Activated CD4-positive, alpha-beta T cell treated with anti-CD3 and anti-CD28 coated beads, Interleukin-2, amount 10 ng/mL, durations not matched to agents 24 days and 14 days (primary cell): ENCODE measurements at regions not wholly inside any gene's neighbourhood (a gene's known extent, or its start where the extent isn't known, plus 50 kb on each side); places are given as distances from the start of the nearest gene placed in this dataset.

Source experiments
- DNase-seq: peaks from one replicate; pipeline ENCODE4 v3.0.0; 2022
- H3K27ac Mint-ChIP-seq: one replicate; pipeline ENCODE4 v1.8.0; 2022; ENCODE audit warnings: mild to moderate bottlenecking, mixed read lengths
- H3K27me3 Mint-ChIP-seq: one replicate; pipeline ENCODE4 v1.8.0; 2022; ENCODE audit warnings: mixed read lengths
- H3K36me3 Mint-ChIP-seq: one replicate; pipeline ENCODE4 v1.8.0; 2022; ENCODE audit warnings: low read depth, mild to moderate bottlenecking, mixed read lengths
- H3K4me1 Mint-ChIP-seq: one replicate; pipeline ENCODE4 v1.8.0; 2021; ENCODE audit warnings: mixed read lengths
- H3K4me3 Mint-ChIP-seq: one replicate; pipeline ENCODE4 v1.8.0; 2022; ENCODE audit warnings: mild to moderate bottlenecking, moderate library complexity, mixed read lengths
- H3K9me3 Mint-ChIP-seq: one replicate; pipeline ENCODE4 v1.8.0; 2021; ENCODE audit warnings: mixed read lengths
- intact Hi-C: fragments of 100-400 bp; cut with micrococcal nuclease; formaldehyde crosslinking; loops from one replicate; pipeline ENCODE4 v1.15.1; 2023

DNA sequence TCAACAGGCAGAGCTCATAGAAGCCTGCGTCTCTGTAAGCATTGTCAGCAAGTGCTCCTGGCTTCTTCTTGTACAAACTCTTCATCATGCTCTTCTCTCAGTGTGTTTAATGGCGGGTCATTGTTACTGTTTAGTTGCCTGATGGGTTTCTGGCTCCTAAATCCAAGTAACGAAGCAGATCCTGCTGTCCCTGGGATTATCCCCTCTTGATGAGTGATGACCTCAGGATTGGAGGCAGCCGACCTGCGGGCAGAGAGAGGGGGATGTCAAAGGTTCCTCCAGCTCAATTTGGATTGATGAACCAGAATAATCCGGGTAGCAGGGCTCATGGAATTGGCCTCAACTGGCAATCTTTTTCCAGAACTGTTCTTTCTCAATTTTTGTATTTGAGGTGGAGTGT is 66.1 kb upstream of the BARHL2 start:
- no peaks in the 10 kb centered on the region for H3K4me1 Mint-ChIP-seq
- intact Hi-C loops = no loop called here
- no peak overlapping the region for H3K27ac Mint-ChIP-seq
- H3K27me3 Mint-ChIP-seq = peaks cover 4% of the 10 kb centered on the region
- no peak overlapping the region for H3K4me3 Mint-ChIP-seq
- DNase-seq = no peak
- no peaks in the 10 kb centered on the region for H3K36me3 Mint-ChIP-seq
- no peaks in the 10 kb centered on the region for H3K9me3 Mint-ChIP-seq

DNA sequence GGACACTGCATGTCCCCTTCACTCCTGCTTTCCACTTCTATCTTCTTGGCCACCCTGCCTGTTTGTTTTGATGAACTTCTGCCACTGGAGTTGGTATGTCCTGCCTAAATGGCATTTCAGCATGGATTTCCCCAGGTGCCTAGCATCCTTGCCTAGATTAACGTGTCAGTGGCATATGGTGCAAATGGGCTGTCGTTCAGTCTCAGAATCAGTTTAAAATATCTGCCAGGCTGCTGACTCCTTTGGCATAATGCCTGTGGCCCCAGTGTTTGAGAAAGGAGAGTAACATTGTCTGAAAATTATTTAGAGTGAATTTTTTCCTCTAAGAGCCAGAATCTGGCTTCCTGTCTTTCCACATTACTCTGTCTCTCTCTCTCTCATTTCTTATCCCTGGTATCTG is 64.9 kb upstream of the BARHL2 start:
- Mint-ChIP-seq H3K4me3 (no peak overlapping the region), H3K4me1 (no peaks in the 10 kb centered on the region), H3K27me3 (peaks cover 4% of the 10 kb centered on the region), H3K27ac (no peak overlapping the region), H3K9me3 (no peaks in the 10 kb centered on the region), H3K36me3 (no peaks in the 10 kb centered on the region)
- DNase-seq = no peak
- intact Hi-C loops = no loop called here

DNA sequence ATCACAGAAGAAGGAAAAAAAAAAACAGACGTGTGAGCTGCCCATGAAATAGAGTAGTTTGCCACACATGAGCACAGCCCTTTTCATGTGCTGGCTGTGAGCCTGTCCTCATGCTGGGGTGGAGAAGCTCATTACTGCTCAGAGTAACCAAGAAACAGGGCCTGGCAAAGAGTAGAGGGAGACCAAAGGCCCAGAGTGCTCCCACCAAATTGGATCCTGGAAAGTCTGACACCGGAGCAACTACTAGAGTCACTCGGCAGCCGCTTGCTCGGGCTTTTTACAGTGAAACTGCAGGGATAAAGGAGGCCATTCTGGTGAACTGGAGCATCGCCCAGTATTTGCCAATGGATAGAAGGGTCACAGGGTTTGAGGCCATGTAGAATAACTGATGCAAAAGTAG is 64.4 kb upstream of the BARHL2 start:
- no peaks in the 10 kb centered on the region for H3K4me1 Mint-ChIP-seq
- intact Hi-C loops = no loop called here
- no peak overlapping the region for H3K27ac Mint-ChIP-seq
- no peaks in the 10 kb centered on the region for H3K36me3 Mint-ChIP-seq
- DNase-seq = no peak
- no peak overlapping the region for H3K4me3 Mint-ChIP-seq
- H3K9me3 Mint-ChIP-seq = no peaks in the 10 kb centered on the region
- H3K27me3 Mint-ChIP-seq = peaks cover 4% of the 10 kb centered on the region

DNA sequence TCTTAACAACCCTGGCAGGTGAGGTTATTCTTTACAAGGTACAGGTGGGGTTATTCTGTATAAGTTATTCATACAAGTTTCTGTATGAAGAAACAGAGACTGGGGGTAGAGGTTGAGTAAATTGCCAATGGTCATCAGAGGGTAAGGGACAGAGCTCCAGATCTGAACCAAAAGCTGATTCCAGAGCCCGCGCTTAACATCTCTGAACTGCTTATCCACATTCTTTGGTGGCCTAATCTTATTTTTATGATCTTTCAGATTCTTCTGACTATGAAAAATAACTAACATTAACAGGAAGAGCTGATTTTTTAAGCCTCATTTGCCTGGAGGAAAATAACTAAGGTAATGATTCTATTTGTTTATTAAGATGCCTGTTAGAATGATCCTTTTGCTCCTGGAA is 63.9 kb upstream of the BARHL2 start:
- no peak for DNase-seq
- Mint-ChIP-seq H3K27ac (no peak overlapping the region), H3K4me3 (no peak overlapping the region), H3K4me1 (no peaks in the 10 kb centered on the region), H3K9me3 (no peaks in the 10 kb centered on the region), H3K27me3 (peaks cover 4% of the 10 kb centered on the region), H3K36me3 (no peaks in the 10 kb centered on the region)
- intact Hi-C loops = no loop called here

DNA sequence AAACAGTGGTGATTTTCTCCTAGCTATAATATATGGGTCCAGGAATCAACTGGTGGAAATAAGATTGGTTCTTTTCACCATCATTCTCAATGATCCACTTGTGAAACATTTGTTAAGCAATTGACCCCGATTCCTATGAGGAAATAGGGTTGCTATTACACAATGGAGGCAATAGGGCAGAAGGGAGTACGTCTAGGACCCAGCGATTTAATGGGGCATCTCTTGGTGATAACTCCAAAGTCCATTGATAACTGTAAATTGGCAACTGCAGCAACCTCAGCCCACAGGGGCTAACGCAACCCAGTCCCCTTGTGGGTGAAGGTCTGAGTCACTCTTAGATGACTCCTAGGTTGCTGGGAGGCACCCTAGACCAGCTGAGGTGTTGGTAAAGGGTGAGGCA is 62.5 kb upstream of the BARHL2 start:
- H3K4me3 Mint-ChIP-seq = no peak overlapping the region
- H3K9me3 Mint-ChIP-seq = no peaks in the 10 kb centered on the region
- H3K36me3 Mint-ChIP-seq = no peaks in the 10 kb centered on the region
- peaks cover 4% of the 10 kb centered on the region for H3K27me3 Mint-ChIP-seq
- no peak for DNase-seq
- no peaks in the 10 kb centered on the region for H3K4me1 Mint-ChIP-seq
- intact Hi-C loops = no loop called here
- H3K27ac Mint-ChIP-seq = no peak overlapping the region

DNA sequence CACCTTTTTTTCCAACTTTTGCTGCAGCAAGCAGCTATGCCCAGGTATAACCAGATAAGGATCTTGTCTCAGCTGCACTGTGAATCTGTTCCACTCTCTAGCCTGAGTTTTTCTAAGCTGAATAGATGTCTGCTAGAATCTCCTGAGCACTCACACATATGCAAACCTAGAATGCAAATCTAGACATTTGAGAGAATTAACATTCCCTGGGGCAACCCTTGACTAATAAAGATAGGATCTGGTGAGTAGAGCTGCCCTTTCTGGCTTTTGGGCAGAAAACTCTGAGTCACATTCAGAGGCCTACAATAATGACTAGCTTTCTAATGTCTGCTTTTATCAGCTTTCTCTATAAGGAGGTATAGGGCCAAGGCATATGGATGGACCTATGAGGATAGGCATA is 61.4 kb upstream of the BARHL2 start:
- intact Hi-C loops = no loop called here

DNA sequence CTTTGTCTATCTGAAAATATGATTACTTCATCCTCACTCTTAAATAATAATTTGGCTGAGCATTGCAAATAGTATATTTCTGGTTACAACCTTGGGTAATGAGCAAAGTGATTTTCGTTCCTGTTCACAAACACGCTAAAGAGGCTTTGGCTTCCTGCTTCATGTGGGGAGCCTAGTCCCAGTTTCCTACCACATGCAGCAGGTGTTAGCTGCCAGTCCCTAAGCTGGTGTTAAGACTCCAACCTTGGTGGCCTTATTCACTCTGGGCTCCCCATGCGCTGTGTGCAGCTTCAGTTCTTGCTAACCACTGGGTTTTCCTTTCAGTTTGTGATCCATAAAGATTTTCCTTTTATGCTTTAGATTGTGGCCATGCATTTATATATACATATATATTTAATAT is 56.7 kb upstream of the BARHL2 start:
- Mint-ChIP-seq H3K27ac (no peak overlapping the region), H3K4me3 (no peak overlapping the region), H3K4me1 (no peaks in the 10 kb centered on the region), H3K36me3 (no peaks in the 10 kb centered on the region), H3K9me3 (no peaks in the 10 kb centered on the region), H3K27me3 (no peaks in the 10 kb centered on the region)
- no peak for DNase-seq
- intact Hi-C loops = no loop called here

More for the DNA sequence above, 61.4 kb upstream of the BARHL2 start:
- Mint-ChIP-seq H3K36me3 (no peaks in the 10 kb centered on the region), H3K27ac (no peak overlapping the region), H3K4me1 (no peaks in the 10 kb centered on the region), H3K9me3 (no peaks in the 10 kb centered on the region), H3K4me3 (no peak overlapping the region), H3K27me3 (peaks cover 4% of the 10 kb centered on the region)
- no peak for DNase-seq

DNA sequence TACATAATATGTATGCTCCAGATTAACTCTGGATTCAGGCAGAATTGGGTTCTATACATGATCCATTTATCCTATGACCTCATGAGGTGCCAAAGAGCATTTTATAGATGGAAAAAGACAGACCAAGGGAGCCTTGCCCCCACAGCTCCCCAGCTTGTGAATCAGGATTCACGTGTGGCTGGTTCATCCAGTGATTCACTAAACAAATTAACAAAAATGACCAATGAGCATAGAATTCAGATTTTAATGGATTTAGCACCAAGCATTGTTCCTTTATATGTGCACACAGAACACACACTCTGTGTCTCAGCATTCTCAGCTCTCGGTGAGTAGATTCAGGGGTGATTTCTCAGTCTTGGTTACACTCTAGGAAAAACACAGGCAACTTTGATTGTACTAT is 51.7 kb upstream of the BARHL2 start:
- intact Hi-C loops = no loop called here
- no peak for DNase-seq
- Mint-ChIP-seq H3K9me3 (no peaks in the 10 kb centered on the region), H3K27me3 (peaks cover 6% of the 10 kb centered on the region), H3K36me3 (no peaks in the 10 kb centered on the region), H3K27ac (no peak overlapping the region), H3K4me3 (no peak overlapping the region), H3K4me1 (no peaks in the 10 kb centered on the region)

DNA sequence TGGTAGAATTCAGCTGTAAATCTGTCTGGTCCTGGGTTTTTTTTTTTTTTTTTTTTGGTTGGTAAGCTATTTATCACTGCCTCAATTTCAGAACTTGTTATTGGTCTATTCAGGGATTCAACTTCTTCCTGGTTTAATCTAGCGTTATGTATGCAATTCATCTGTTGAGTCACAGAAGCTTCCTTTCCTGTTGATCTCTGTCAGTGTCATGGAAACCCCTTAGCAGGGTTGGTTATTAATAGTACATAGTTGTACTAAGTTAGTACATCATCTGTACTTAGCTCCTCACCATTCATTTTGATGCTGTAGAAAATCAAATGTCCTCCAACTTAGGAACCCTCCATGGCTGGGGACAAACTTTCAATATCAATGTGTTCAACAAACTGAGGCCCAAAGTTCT is 51.0 kb upstream of the BARHL2 start:
- no peak overlapping the region for H3K4me3 Mint-ChIP-seq
- no peak for DNase-seq
- no peaks in the 10 kb centered on the region for H3K36me3 Mint-ChIP-seq
- peaks cover 6% of the 10 kb centered on the region for H3K27me3 Mint-ChIP-seq
- no peaks in the 10 kb centered on the region for H3K4me1 Mint-ChIP-seq
- intact Hi-C loops = no loop called here
- H3K9me3 Mint-ChIP-seq = no peaks in the 10 kb centered on the region
- no peak overlapping the region for H3K27ac Mint-ChIP-seq
